ENCODE measurements at regions not wholly inside any gene's neighbourhood (a gene's known extent, or its start where the extent isn't known, plus 50 kb on each side); places are given as distances from the start of the nearest gene placed in this dataset.
A peak's percentile ranks its signal among the peaks of the same experiment; 100 is the strongest.

DNA sequence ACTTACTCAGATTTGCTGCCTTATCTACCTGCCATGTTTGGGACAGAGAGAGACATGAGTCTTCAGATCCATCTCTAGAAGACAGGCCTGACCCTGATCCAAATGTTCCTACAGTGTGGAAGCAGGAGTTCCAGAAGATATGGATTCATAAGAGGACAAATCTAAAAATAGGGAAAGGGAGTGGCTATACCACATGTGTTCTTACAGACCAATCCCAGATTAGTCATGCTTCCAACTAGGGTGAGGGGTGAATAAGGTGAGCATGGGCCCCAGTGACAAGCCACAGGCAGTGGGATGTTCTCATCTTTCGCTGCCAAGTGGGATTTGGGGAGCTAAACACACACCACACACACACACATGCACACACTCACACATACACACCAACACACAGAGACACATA, 670.7 kb upstream of the CITED2 start:
- Histone ChIP-seq H3K9ac (ENCODE audit: low read length) (no peak overlapping the region), H3K4me3 (ENCODE audit: low read length) (no peak overlapping the region), H3K27ac (ENCODE audit: low read length) (no peak overlapping the region), H4K20me1 (ENCODE audit: insufficient read depth) (no peaks in the 10 kb centered on the region), H3K36me3 (ENCODE audit: insufficient read depth, low read length) (no peaks in the 10 kb centered on the region), H3K27me3 (ENCODE audit: insufficient read depth, low read depth, low read length) (no peaks in the 10 kb centered on the region), H3K9me2 (ENCODE audit: insufficient read depth, low read length) (no peaks in the 10 kb centered on the region), H2AFZ (ENCODE audit: low read depth, low read length) (no peak overlapping the region), H3K79me2 (replicated peaks; ENCODE audit: insufficient read depth, low read length) (no peaks in the 10 kb centered on the region), H3K9me3 (ENCODE audit: low read length) (no peaks in the 10 kb centered on the region), H3F3A (ENCODE audit: insufficient read depth, low read length, poor library complexity, severe bottlenecking) (no peaks in the 10 kb centered on the region), H3K4me2 (ENCODE audit: low read length) (no peak overlapping the region)
- TF ChIP-seq TAF1 (IDR thresholded peaks at IDR 0.05; ENCODE audit: low read depth) (no peak), MXI1 (conservative IDR thresholded peaks at IDR 0.05; ENCODE audit: poor library complexity, severe bottlenecking) (no peak), POLR2AphosphoS5 (IDR thresholded peaks at IDR 0.05) (no peak), SMC3 (conservative IDR thresholded peaks at IDR 0.05; ENCODE audit: poor library complexity) (no peak), EZH2 (IDR thresholded peaks at IDR 0.05; ENCODE audit: borderline replicate concordance, insufficient read depth, low read length, poor library complexity, severe bottlenecking) (no peak), EP300 (conservative IDR thresholded peaks at IDR 0.05; ENCODE audit: poor library complexity, severe bottlenecking) (no peak), RAD21 (conservative IDR thresholded peaks at IDR 0.05) (no peak)
- TF ChIP-seq, protein P1, sequence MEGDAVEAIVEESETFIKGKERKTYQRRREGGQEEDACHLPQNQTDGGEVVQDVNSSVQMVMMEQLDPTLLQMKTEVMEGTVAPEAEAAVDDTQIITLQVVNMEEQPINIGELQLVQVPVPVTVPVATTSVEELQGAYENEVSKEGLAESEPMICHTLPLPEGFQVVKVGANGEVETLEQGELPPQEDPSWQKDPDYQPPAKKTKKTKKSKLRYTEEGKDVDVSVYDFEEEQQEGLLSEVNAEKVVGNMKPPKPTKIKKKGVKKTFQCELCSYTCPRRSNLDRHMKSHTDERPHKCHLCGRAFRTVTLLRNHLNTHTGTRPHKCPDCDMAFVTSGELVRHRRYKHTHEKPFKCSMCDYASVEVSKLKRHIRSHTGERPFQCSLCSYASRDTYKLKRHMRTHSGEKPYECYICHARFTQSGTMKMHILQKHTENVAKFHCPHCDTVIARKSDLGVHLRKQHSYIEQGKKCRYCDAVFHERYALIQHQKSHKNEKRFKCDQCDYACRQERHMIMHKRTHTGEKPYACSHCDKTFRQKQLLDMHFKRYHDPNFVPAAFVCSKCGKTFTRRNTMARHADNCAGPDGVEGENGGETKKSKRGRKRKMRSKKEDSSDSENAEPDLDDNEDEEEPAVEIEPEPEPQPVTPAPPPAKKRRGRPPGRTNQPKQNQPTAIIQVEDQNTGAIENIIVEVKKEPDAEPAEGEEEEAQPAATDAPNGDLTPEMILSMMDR (IDR thresholded peaks at IDR 0.05; ENCODE audit: poor library complexity, severe bottlenecking) = no peak
- TF ChIP-seq, protein P2, sequence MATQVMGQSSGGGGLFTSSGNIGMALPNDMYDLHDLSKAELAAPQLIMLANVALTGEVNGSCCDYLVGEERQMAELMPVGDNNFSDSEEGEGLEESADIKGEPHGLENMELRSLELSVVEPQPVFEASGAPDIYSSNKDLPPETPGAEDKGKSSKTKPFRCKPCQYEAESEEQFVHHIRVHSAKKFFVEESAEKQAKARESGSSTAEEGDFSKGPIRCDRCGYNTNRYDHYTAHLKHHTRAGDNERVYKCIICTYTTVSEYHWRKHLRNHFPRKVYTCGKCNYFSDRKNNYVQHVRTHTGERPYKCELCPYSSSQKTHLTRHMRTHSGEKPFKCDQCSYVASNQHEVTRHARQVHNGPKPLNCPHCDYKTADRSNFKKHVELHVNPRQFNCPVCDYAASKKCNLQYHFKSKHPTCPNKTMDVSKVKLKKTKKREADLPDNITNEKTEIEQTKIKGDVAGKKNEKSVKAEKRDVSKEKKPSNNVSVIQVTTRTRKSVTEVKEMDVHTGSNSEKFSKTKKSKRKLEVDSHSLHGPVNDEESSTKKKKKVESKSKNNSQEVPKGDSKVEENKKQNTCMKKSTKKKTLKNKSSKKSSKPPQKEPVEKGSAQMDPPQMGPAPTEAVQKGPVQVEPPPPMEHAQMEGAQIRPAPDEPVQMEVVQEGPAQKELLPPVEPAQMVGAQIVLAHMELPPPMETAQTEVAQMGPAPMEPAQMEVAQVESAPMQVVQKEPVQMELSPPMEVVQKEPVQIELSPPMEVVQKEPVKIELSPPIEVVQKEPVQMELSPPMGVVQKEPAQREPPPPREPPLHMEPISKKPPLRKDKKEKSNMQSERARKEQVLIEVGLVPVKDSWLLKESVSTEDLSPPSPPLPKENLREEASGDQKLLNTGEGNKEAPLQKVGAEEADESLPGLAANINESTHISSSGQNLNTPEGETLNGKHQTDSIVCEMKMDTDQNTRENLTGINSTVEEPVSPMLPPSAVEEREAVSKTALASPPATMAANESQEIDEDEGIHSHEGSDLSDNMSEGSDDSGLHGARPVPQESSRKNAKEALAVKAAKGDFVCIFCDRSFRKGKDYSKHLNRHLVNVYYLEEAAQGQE (IDR thresholded peaks at IDR 0.05; ENCODE audit: borderline replicate concordance) = no peak

DNA sequence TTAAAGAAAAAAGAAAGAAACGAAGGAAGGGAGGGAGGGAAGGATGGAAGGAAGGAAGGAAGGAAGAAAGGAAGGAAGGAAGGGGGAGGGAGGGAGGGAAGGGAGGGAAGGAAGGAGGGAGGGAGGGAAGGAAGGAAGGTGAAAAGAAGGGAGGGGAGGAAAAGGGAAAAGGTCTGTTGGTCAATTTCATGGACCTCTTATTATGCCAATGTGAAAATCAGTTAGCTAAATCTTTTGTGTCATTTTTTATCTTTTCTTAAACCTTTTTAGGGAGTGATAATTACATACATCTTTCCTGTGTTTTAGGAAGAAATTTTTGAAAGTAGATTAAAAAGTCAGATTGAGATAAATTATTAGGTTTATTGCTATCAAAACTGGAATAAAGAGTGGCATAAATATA, 670.2 kb upstream of the CITED2 start:
- TF ChIP-seq TAF1 (IDR thresholded peaks at IDR 0.05; ENCODE audit: low read depth) (no peak), SMC3 (conservative IDR thresholded peaks at IDR 0.05; ENCODE audit: poor library complexity) (no peak), RAD21 (conservative IDR thresholded peaks at IDR 0.05) (no peak), EZH2 (IDR thresholded peaks at IDR 0.05; ENCODE audit: borderline replicate concordance, insufficient read depth, low read length, poor library complexity, severe bottlenecking) (no peak), EP300 (conservative IDR thresholded peaks at IDR 0.05; ENCODE audit: poor library complexity, severe bottlenecking) (no peak), MXI1 (conservative IDR thresholded peaks at IDR 0.05; ENCODE audit: poor library complexity, severe bottlenecking) (no peak), POLR2AphosphoS5 (IDR thresholded peaks at IDR 0.05) (no peak)
- TF ChIP-seq, protein P2 (IDR thresholded peaks at IDR 0.05; ENCODE audit: borderline replicate concordance) = no peak
- TF ChIP-seq, protein P1 (IDR thresholded peaks at IDR 0.05; ENCODE audit: poor library complexity, severe bottlenecking) = no peak
- Histone ChIP-seq H3K4me3 (ENCODE audit: low read length) (no peak overlapping the region), H4K20me1 (ENCODE audit: insufficient read depth) (no peaks in the 10 kb centered on the region), H2AFZ (ENCODE audit: low read depth, low read length) (no peak overlapping the region), H3K36me3 (ENCODE audit: insufficient read depth, low read length) (no peaks in the 10 kb centered on the region), H3K9me2 (ENCODE audit: insufficient read depth, low read length) (no peaks in the 10 kb centered on the region), H3K9ac (ENCODE audit: low read length) (no peak overlapping the region), H3K27me3 (ENCODE audit: insufficient read depth, low read depth, low read length) (no peaks in the 10 kb centered on the region), H3F3A (ENCODE audit: insufficient read depth, low read length, poor library complexity, severe bottlenecking) (no peaks in the 10 kb centered on the region), H3K4me2 (ENCODE audit: low read length) (no peak overlapping the region), H3K9me3 (ENCODE audit: low read length) (no peaks in the 10 kb centered on the region), H3K79me2 (replicated peaks; ENCODE audit: insufficient read depth, low read length) (no peaks in the 10 kb centered on the region), H3K27ac (ENCODE audit: low read length) (peak overlapping the region; percentile 59)

All from neural cell (in vitro differentiated cells).